Trophoblast cell (in vitro differentiated cells and primary cell): ENCODE measurements at regions not wholly inside any gene's neighbourhood (a gene's known extent, or its start where the extent isn't known, plus 50 kb on each side); places are given as distances from the start of the nearest gene placed in this dataset.

Experiments used
- DNase-seq, 2 donors: peaks; one replicate each; pipeline ENCODE4 v3.0.0-alpha.2; 2016
- H2AFZ ChIP-seq: 2 replicates; pipeline ENCODE4 v1.6.1; 2013; ENCODE audit warnings: low read length, moderate library complexity, mild to moderate bottlenecking; ENCODE audit not compliant: insufficient read depth, poor library complexity
- H2AK5ac ChIP-seq: 2 replicates; pipeline ENCODE4 v1.6.1; 2013; ENCODE audit warnings: mild to moderate bottlenecking, low read length
- H2BK120ac ChIP-seq: 2 replicates; pipeline ENCODE4 v1.6.1; 2013; ENCODE audit warnings: low read length, mild to moderate bottlenecking, moderate library complexity; ENCODE audit not compliant: insufficient read depth, poor library complexity
- H2BK12ac ChIP-seq: 2 replicates; pipeline ENCODE4 v1.6.1; 2013; ENCODE audit warnings: mild to moderate bottlenecking, low read length, moderate library complexity
- H2BK5ac ChIP-seq: 2 replicates; pipeline ENCODE4 v1.6.1; 2013; ENCODE audit warnings: low read length, low read depth, moderate library complexity, mild to moderate bottlenecking; ENCODE audit not compliant: poor library complexity
- H3K14ac ChIP-seq: 2 replicates; pipeline ENCODE4 v1.6.1; 2013; ENCODE audit warnings: mild to moderate bottlenecking, low read length
- H3K18ac ChIP-seq: 2 replicates; pipeline ENCODE4 v1.6.1; 2013; ENCODE audit warnings: mild to moderate bottlenecking, low read length
- H3K23ac ChIP-seq: 2 replicates; pipeline ENCODE4 v1.6.1; 2013; ENCODE audit warnings: low read length
- H3K27ac ChIP-seq: 2 replicates; pipeline ENCODE4 v1.5.1; 2013; ENCODE audit warnings: low read depth, mild to moderate bottlenecking, inconsistent platforms, low read length, moderate library complexity
- H3K27me3 ChIP-seq: 2 replicates; pipeline ENCODE4 v1.6.1; 2013; ENCODE audit warnings: inconsistent platforms, mild to moderate bottlenecking, low read length, moderate library complexity; ENCODE audit not compliant: insufficient read depth
- H3K36me3 ChIP-seq, 2 experiments: 1 replicate in 1 of 2; 2 replicates in 1 of 2; pipeline ENCODE4 v1.6.1; 2013; ENCODE audit warnings: low read length in 2 of 2, mild to moderate bottlenecking in 2 of 2, moderate library complexity in 1 of 2; ENCODE audit not compliant: insufficient read depth in 2 of 2, control insufficient read depth in 1 of 2
- H3K4ac ChIP-seq: 2 replicates; pipeline ENCODE4 v1.6.1; 2013; ENCODE audit warnings: low read depth, mild to moderate bottlenecking, low read length, moderate library complexity
- H3K4me1 ChIP-seq, 2 experiments: 1 replicate in 1 of 2; 2 replicates in 1 of 2; pipeline ENCODE4 v1.6.1; 2013; ENCODE audit warnings: low read length in 2 of 2, mild to moderate bottlenecking in 2 of 2, moderate library complexity in 1 of 2; ENCODE audit not compliant: insufficient read depth in 2 of 2, control insufficient read depth in 1 of 2
- H3K4me2 ChIP-seq: 2 replicates; pipeline ENCODE4 v1.6.1; 2013; ENCODE audit warnings: inconsistent platforms, mild to moderate bottlenecking, low read length, moderate library complexity
- H3K4me3 ChIP-seq: 2 replicates; pipeline ENCODE4 v1.5.1; 2013; ENCODE audit warnings: mild to moderate bottlenecking, low read depth, low read length, inconsistent platforms
- H3K79me1 ChIP-seq: one replicate; pipeline ENCODE4 v1.6.1; 2013; ENCODE audit warnings: low read length
- H3K79me2 ChIP-seq: 2 replicates; pipeline ENCODE4 v1.6.1; 2013; ENCODE audit warnings: low read length, mild to moderate bottlenecking; ENCODE audit not compliant: control insufficient read depth, insufficient read depth, poor library complexity
- H3K9ac ChIP-seq: 2 replicates; pipeline ENCODE4 v1.6.1; 2013; ENCODE audit warnings: mild to moderate bottlenecking, low read length
- H3K9me3 ChIP-seq: 2 replicates; pipeline ENCODE4 v1.6.1; 2013; ENCODE audit warnings: low read depth, mild to moderate bottlenecking, control low read depth, inconsistent platforms, low read length; ENCODE audit not compliant: insufficient read depth
- H4K12ac ChIP-seq: 2 replicates; pipeline ENCODE4 v1.6.1; 2013; ENCODE audit warnings: low read depth, mild to moderate bottlenecking, low read length, moderate library complexity
- H4K8ac ChIP-seq: 2 replicates; pipeline ENCODE4 v1.6.1; 2013; ENCODE audit warnings: low read depth, mild to moderate bottlenecking, low read length, moderate library complexity
- H4K91ac ChIP-seq: one replicate; pipeline ENCODE4 v1.6.1; 2013; ENCODE audit warnings: low read depth, mild to moderate bottlenecking, low read length, moderate library complexity
- WGBS: extraction: QIAGEN DNeasy Blood & Tissue Kit; methylation state at CpG from one replicate; pipeline ENCODE4 v1.1.7; 2013; ENCODE audit warnings: missing lambda C conversion rate; ENCODE audit not compliant: insufficient read length, insufficient coverage; ENCODE audit errors: extremely low coverage; 5-methylcytosine and 5-hydroxymethylcytosine counted together

GRCh38 chr15:66864871-66865281 lies 162.8 kb downstream of the SMAD6 start:
- no peak overlapping the region for H4K91ac ChIP-seq
- H3K4me1 ChIP-seq: peaks cover 8 to 15% of the 10 kb centered on the region in 2 experiments
- no peak overlapping the region for H3K9ac ChIP-seq
- peak overlapping the region; percentile 59 for H2AK5ac ChIP-seq
- H3K4me3 ChIP-seq: no peak overlapping the region
- no peak overlapping the region for H3K14ac ChIP-seq
- no peak overlapping the region for H2BK120ac ChIP-seq
- no peak overlapping the region for H4K12ac ChIP-seq
- peak overlapping the region; percentile 9 for H2BK5ac ChIP-seq
- H3K36me3 ChIP-seq: no peaks in the 10 kb centered on the region
- peak overlapping the region; percentile 7 for H2BK12ac ChIP-seq
- H3K4ac ChIP-seq: no peak overlapping the region
- H3K23ac ChIP-seq: no peak overlapping the region
- no peak for DNase-seq
- H3K79me1 ChIP-seq: no peaks in the 10 kb centered on the region
- H3K79me2 ChIP-seq: no peaks in the 10 kb centered on the region
- no peaks in the 10 kb centered on the region for H3K27me3 ChIP-seq
- peaks cover 3% of the 10 kb centered on the region for H3K9me3 ChIP-seq
- WGBS: no CpG with 5 or more reads among the region's 4 CpGs
- H3K18ac ChIP-seq: no peak overlapping the region
- H3K27ac ChIP-seq: no peak overlapping the region
- H4K8ac ChIP-seq: no peak overlapping the region
- H3K4me2 ChIP-seq: no peak overlapping the region
- no peak overlapping the region for H2AFZ ChIP-seq

- Histone ChIP-seq H3K4ac (no peak overlapping the region), H3K27me3 (no peaks in the 10 kb centered on the region), H3K23ac (no peak overlapping the region), H4K12ac (peak overlapping the region; percentile 26), H2BK12ac (peak overlapping the region; percentile 15), H3K4me3 (no peak overlapping the region), H3K79me2 (no peaks in the 10 kb centered on the region), H3K18ac (no peak overlapping the region), H4K8ac (peak overlapping the region; percentile 3), H3K79me1 (no peaks in the 10 kb centered on the region), H2BK120ac (peak overlapping the region; percentile 11), H3K36me3 (no peaks in the 10 kb centered on the region), H3K9me3 (peaks cover 3% of the 10 kb centered on the region), H2AK5ac (no peak overlapping the region), H2BK5ac (no peak overlapping the region), H3K9ac (no peak overlapping the region), H4K91ac (no peak overlapping the region), H3K4me1 (peaks cover 8 to 15% of the 10 kb centered on the region in 2 experiments), H3K4me2 (no peak overlapping the region), H3K27ac (no peak overlapping the region), H2AFZ (no peak overlapping the region), H3K14ac (no peak overlapping the region)
- no CpG with 5 or more reads among the region's 15 CpGs for WGBS
- DNase-seq: peak; percentile 92 to 93
These were observed 163.9 kb downstream of the SMAD6 start for GRCh38 chr15:66865622-66866611.

GRCh38 chr15:66866656-66867055 lies 164.6 kb downstream of the SMAD6 start:
- H4K91ac ChIP-seq: no peak overlapping the region
- no peak overlapping the region for H2BK120ac ChIP-seq
- no peak overlapping the region for H3K27ac ChIP-seq
- no peak overlapping the region for H2AK5ac ChIP-seq
- peak; percentile 50 to 86 for DNase-seq
- H3K79me1 ChIP-seq: no peaks in the 10 kb centered on the region
- H3K36me3 ChIP-seq: no peaks in the 10 kb centered on the region
- no peak overlapping the region for H4K8ac ChIP-seq
- peaks cover 8 to 15% of the 10 kb centered on the region in 2 experiments for H3K4me1 ChIP-seq
- no peak overlapping the region for H3K14ac ChIP-seq
- H3K9ac ChIP-seq: no peak overlapping the region
- H3K27me3 ChIP-seq: no peaks in the 10 kb centered on the region
- no CpG with 5 or more reads among the region's 6 CpGs for WGBS
- H3K4me3 ChIP-seq: no peak overlapping the region
- H3K4me2 ChIP-seq: no peak overlapping the region
- H2BK12ac ChIP-seq: no peak overlapping the region
- no peaks in the 10 kb centered on the region for H3K79me2 ChIP-seq
- no peak overlapping the region for H3K18ac ChIP-seq
- H2BK5ac ChIP-seq: no peak overlapping the region
- H3K23ac ChIP-seq: no peak overlapping the region
- no peak overlapping the region for H3K4ac ChIP-seq
- H4K12ac ChIP-seq: no peak overlapping the region
- H2AFZ ChIP-seq: no peak overlapping the region
- peaks cover 3% of the 10 kb centered on the region for H3K9me3 ChIP-seq

DNA sequence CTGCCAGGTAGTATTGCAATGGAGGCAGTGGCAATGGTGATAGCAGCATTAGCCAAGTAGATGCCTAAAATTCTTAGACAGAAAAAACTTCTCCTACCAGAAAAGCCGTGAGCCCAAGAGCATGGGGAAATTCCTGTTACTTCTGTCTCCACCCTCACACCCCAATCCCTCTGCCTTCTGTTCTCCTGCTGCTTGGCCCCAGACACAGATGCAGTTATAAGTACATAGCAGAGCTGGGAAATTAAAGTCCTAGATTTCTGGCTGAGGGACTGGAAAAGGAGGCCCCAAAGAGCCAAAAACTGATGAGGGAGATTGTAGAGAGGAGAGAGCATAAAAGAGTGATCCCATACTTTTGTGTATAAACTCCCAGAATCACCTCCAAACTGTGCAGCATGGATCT lies 166.9 kb downstream of the SMAD6 start:
- no peaks in the 10 kb centered on the region for H3K79me1 ChIP-seq
- no peak overlapping the region for H3K9ac ChIP-seq
- H3K23ac ChIP-seq: no peak overlapping the region
- no peak for DNase-seq
- no peak overlapping the region for H4K8ac ChIP-seq
- H3K4me2 ChIP-seq: no peak overlapping the region
- no peak overlapping the region for H3K18ac ChIP-seq
- no peaks in the 10 kb centered on the region for H3K27me3 ChIP-seq
- no peak overlapping the region for H4K91ac ChIP-seq
- WGBS: no CpG with 5 or more reads among the region's 1 CpG
- H2BK120ac ChIP-seq: no peak overlapping the region
- H3K9me3 ChIP-seq: peaks cover 3% of the 10 kb centered on the region
- no peak overlapping the region for H4K12ac ChIP-seq
- peaks cover 8 to 15% of the 10 kb centered on the region in 2 experiments for H3K4me1 ChIP-seq
- no peak overlapping the region for H2AK5ac ChIP-seq
- H3K4me3 ChIP-seq: no peak overlapping the region
- H2BK12ac ChIP-seq: no peak overlapping the region
- H3K4ac ChIP-seq: no peak overlapping the region
- no peak overlapping the region for H2BK5ac ChIP-seq
- no peaks in the 10 kb centered on the region for H3K79me2 ChIP-seq
- H3K14ac ChIP-seq: no peak overlapping the region
- H2AFZ ChIP-seq: no peak overlapping the region
- H3K36me3 ChIP-seq: no peaks in the 10 kb centered on the region
- H3K27ac ChIP-seq: no peak overlapping the region
